DOHH2 (cell line): ENCODE measurements at regions not wholly inside any gene's neighbourhood (a gene's known extent, or its start where the extent isn't known, plus 50 kb on each side); places are given as distances from the start of the nearest gene placed in this dataset.
"Not testable (repeated sequence)": the region's sequence is repeated elsewhere in the genome, so short reads cannot be mapped to it uniquely, and the experiment has no call there.

Experiments
- H3F3A ChIP-seq: fragments of 200-600 bp; sonication (generic), shearing (Covaris generic); 2 replicates; pipeline ENCODE4 v1.6.0; 2016; ENCODE audit warnings: antibody characterized with exemption, mild to moderate bottlenecking; ENCODE audit not compliant: control insufficient read depth, insufficient read depth
- H3K27ac ChIP-seq: fragments of 200-600 bp; sonication (generic); 2 replicates; pipeline ENCODE4 v1.5.1; 2014; ENCODE audit warnings: low read depth, mild to moderate bottlenecking, low read length, moderate library complexity
- H3K27me3 ChIP-seq: fragments of 200-600 bp; sonication (generic); 2 replicates; pipeline ENCODE4 v1.6.1; 2014; ENCODE audit warnings: mild to moderate bottlenecking, low read length, mixed read lengths; ENCODE audit not compliant: control insufficient read depth
- H3K36me3 ChIP-seq: fragments of 200-600 bp; sonication (generic); 2 replicates; pipeline ENCODE4 v1.6.1; 2014; ENCODE audit warnings: mild to moderate bottlenecking, low read length, moderate library complexity, mixed read lengths; ENCODE audit not compliant: control insufficient read depth
- H3K4me1 ChIP-seq: fragments of 200-600 bp; sonication (generic); 2 replicates; pipeline ENCODE4 v1.6.1; 2014; ENCODE audit warnings: mild to moderate bottlenecking, low read length, mixed read lengths; ENCODE audit not compliant: control insufficient read depth
- H3K4me2 ChIP-seq: fragments of 200-600 bp; sonication (generic); 2 replicates; pipeline ENCODE4 v1.6.0; 2014; ENCODE audit warnings: mild to moderate bottlenecking, low read length, moderate library complexity
- H3K4me3 ChIP-seq: fragments of 200-600 bp; sonication (generic); 2 replicates; pipeline ENCODE4 v1.5.1; 2014; ENCODE audit warnings: mild to moderate bottlenecking, low read length, mixed read lengths
- H3K79me2 ChIP-seq: fragments of 200-600 bp; sonication (generic); 2 replicates; pipeline ENCODE4 v1.6.1; 2014; ENCODE audit warnings: mild to moderate bottlenecking, low read length, mixed read lengths; ENCODE audit not compliant: control insufficient read depth
- H3K9me2 ChIP-seq: fragments of 200-600 bp; sonication (generic); replicated peaks from 2 replicates; pipeline ENCODE4 v1.6.1; 2014; ENCODE audit warnings: mild to moderate bottlenecking, low read length, mixed read lengths; ENCODE audit not compliant: control insufficient read depth
- H3K9me3 ChIP-seq: fragments of 200-600 bp; sonication (generic); 2 replicates; pipeline ENCODE4 v1.6.1; 2014; ENCODE audit warnings: antibody characterized with exemption, low read length, mixed read lengths; ENCODE audit not compliant: control insufficient read depth, insufficient read depth
- H4K20me1 ChIP-seq: fragments of 200-600 bp; sonication (generic); 2 replicates; pipeline ENCODE4 v1.6.0; 2014; ENCODE audit warnings: low read depth, mild to moderate bottlenecking, antibody characterized with exemption, low read length, moderate library complexity; ENCODE audit not compliant: control insufficient read depth, insufficient read depth
- CTCF ChIP-seq: fragments of 200-600 bp; sonication (generic); IDR thresholded peaks from one replicate; pipeline ENCODE4 v1.5.1; 2014; ENCODE audit warnings: antibody characterized with exemption, mild to moderate bottlenecking, low read depth, low read length; ENCODE audit not compliant: poor library complexity, severe bottlenecking
- EZH2phosphoT487 ChIP-seq: fragments of 200-600 bp; sonication (generic); IDR thresholded peaks from 2 replicates; pipeline ENCODE4 v1.6.1; 2017; ENCODE audit warnings: borderline replicate concordance, mild to moderate bottlenecking, antibody characterized with exemption, low read length, moderate library complexity, mixed read lengths

GRCh38 chr14:101323111-101323510 is 238.2 kb upstream of the DIO3 start:
- Histone ChIP-seq H3K36me3 (no peaks in the 10 kb centered on the region), H3K4me1 (no peaks in the 10 kb centered on the region), H3K27me3 (no peaks in the 10 kb centered on the region), H3K4me3 (no peak overlapping the region), H3K9me3 (peaks cover 18% of the 10 kb centered on the region; the same call in 1 of the 2 replicates), H3K4me2 (no peak overlapping the region), H3K27ac (no peak overlapping the region), H3K79me2 (no peaks in the 10 kb centered on the region), H4K20me1 (no peaks in the 10 kb centered on the region), H3F3A (no peaks in the 10 kb centered on the region), H3K9me2 (no peaks in the 10 kb centered on the region)
- TF ChIP-seq CTCF (no peak), EZH2phosphoT487 (no peak)

- H3K4me3 ChIP-seq, H3K36me3 ChIP-seq, H3K9me2 ChIP-seq, H4K20me1 ChIP-seq, H3K79me2 ChIP-seq, H3K4me2 ChIP-seq, H3F3A ChIP-seq, H3K27ac ChIP-seq, H3K27me3 ChIP-seq, H3K4me1 ChIP-seq: not testable (repeated sequence)
- peaks cover 18% of the 10 kb centered on the region; the same call in 1 of the 2 replicates for H3K9me3 ChIP-seq
Measured at GRCh38 chr14:101323614-101324235, 237.6 kb upstream of the DIO3 start.

GRCh38 chr14:101325319-101325718 is 236.0 kb upstream of the DIO3 start:
- Histone ChIP-seq H3K4me1 (no peaks in the 10 kb centered on the region), H3K27me3 (no peaks in the 10 kb centered on the region), H3K9me2 (no peaks in the 10 kb centered on the region), H3K4me3 (no peak overlapping the region), H3K9me3 (peaks cover 18% of the 10 kb centered on the region; the same call in 1 of the 2 replicates), H3F3A (no peaks in the 10 kb centered on the region), H3K36me3 (no peaks in the 10 kb centered on the region), H4K20me1 (no peaks in the 10 kb centered on the region), H3K4me2 (no peak overlapping the region), H3K79me2 (no peaks in the 10 kb centered on the region), H3K27ac (no peak overlapping the region)
- TF ChIP-seq CTCF (no peak), EZH2phosphoT487 (no peak)

- Histone ChIP-seq H3K27me3 (no peaks in the 10 kb centered on the region), H3K4me2 (no peak overlapping the region), H3F3A (no peaks in the 10 kb centered on the region), H3K36me3 (no peaks in the 10 kb centered on the region), H3K27ac (no peak overlapping the region), H3K4me1 (no peaks in the 10 kb centered on the region), H3K4me3 (no peak overlapping the region), H3K9me2 (no peaks in the 10 kb centered on the region), H3K79me2 (no peaks in the 10 kb centered on the region), H4K20me1 (no peaks in the 10 kb centered on the region), H3K9me3 (peaks cover 13% of the 10 kb centered on the region; the same call in 1 of the 2 replicates)
- TF ChIP-seq EZH2phosphoT487 (no peak), CTCF (no peak)
Measured at GRCh38 chr14:101328412-101329028, 232.8 kb upstream of the DIO3 start.
